Skin epidermis (tissue), 12 donors: ENCODE measurements at regions not wholly inside any gene's neighbourhood (a gene's known extent, or its start where the extent isn't known, plus 50 kb on each side); places are given as distances from the start of the nearest gene placed in this dataset.
"Not testable (repeated sequence)": the region's sequence is repeated elsewhere in the genome, so short reads cannot be mapped to it uniquely, and the experiment has no call there.

ENCODE experiments used
- H3K27ac ChIP-seq, 21 experiments: fragments of 200-600 bp; sonication (generic) in 11 of 21; one replicate each; pipeline ENCODE4 v1.5.0; 2020; ENCODE audit warnings: mild to moderate bottlenecking in 3 of 21, inconsistent platforms in 2 of 21, moderate library complexity in 2 of 21
- H3K4me3 ChIP-seq, 7 experiments: fragments of 200-600 bp; sonication (generic) in 2 of 7; one replicate each; pipeline ENCODE4 v1.5.0; 2020; ENCODE audit warnings: inconsistent platforms in 2 of 7, mild to moderate bottlenecking in 2 of 7, moderate library complexity in 1 of 7

- Histone ChIP-seq H3K4me3 (no peak overlapping the region), H3K27ac (peak overlapping the region in 1 of 21 experiments; percentile 3)
These were observed 156.5 kb upstream of the SPRY2 start for GRCh38 chr13:80497439-80497838.

GRCh38 chr13:80496721-80497397 lies 155.9 kb upstream of the SPRY2 start:
- H3K27ac ChIP-seq: peak overlapping the region in 1 of 21 experiments; percentile 3

GRCh38 chr13:80490491-80490943 lies 149.6 kb upstream of the SPRY2 start:
- H3K4me3 ChIP-seq, H3K27ac ChIP-seq: not testable (repeated sequence)

More at GRCh38 chr13:80496721-80497397, 155.9 kb upstream of the SPRY2 start:
- H3K4me3 ChIP-seq: no peak overlapping the region

GRCh38 chr13:80486402-80486801 lies 145.5 kb upstream of the SPRY2 start:
- Histone ChIP-seq H3K27ac (no peak overlapping the region), H3K4me3 (no peak overlapping the region)

- H3K4me3 ChIP-seq: no peak overlapping the region
- no peak overlapping the region for H3K27ac ChIP-seq
These were observed 142.2 kb upstream of the SPRY2 start for GRCh38 chr13:80483157-80483556.

GRCh38 chr13:80481588-80481987 lies 140.7 kb upstream of the SPRY2 start:
- H3K4me3 ChIP-seq: no peak overlapping the region
- H3K27ac ChIP-seq: no peak overlapping the region

GRCh38 chr13:80477661-80478443 lies 136.9 kb upstream of the SPRY2 start:
- Histone ChIP-seq H3K4me3 (no peak overlapping the region), H3K27ac (no peak overlapping the region)

GRCh38 chr13:80476953-80477352 lies 136.0 kb upstream of the SPRY2 start:
- H3K27ac ChIP-seq: no peak overlapping the region
- no peak overlapping the region for H3K4me3 ChIP-seq

GRCh38 chr13:80475718-80476117 lies 134.8 kb upstream of the SPRY2 start:
- no peak overlapping the region for H3K27ac ChIP-seq
- H3K4me3 ChIP-seq: no peak overlapping the region

GRCh38 chr13:80473695-80474094 lies 132.8 kb upstream of the SPRY2 start:
- Histone ChIP-seq H3K4me3 (no peak overlapping the region), H3K27ac (no peak overlapping the region)

- no peak overlapping the region for H3K4me3 ChIP-seq
- peak overlapping the region in 7 of 21 experiments; percentile 34 to 75 (median 58) for H3K27ac ChIP-seq
These were observed 129.0 kb upstream of the SPRY2 start for GRCh38 chr13:80469853-80470381.

- H3K4me3 ChIP-seq: no peak overlapping the region
- peak overlapping the region in 11 of 21 experiments; percentile 8 to 71 (median 42) for H3K27ac ChIP-seq
These were observed 128.4 kb upstream of the SPRY2 start for GRCh38 chr13:80469105-80469852.

- H3K27ac ChIP-seq: no peak overlapping the region
- H3K4me3 ChIP-seq: no peak overlapping the region
These were observed 124.4 kb upstream of the SPRY2 start for GRCh38 chr13:80465321-80465720.

GRCh38 chr13:80463673-80464352 lies 122.9 kb upstream of the SPRY2 start:
- no peak overlapping the region for H3K27ac ChIP-seq
- no peak overlapping the region for H3K4me3 ChIP-seq

GRCh38 chr13:80462567-80462966 lies 121.6 kb upstream of the SPRY2 start:
- Histone ChIP-seq H3K27ac (no peak overlapping the region), H3K4me3 (no peak overlapping the region)

GRCh38 chr13:80462037-80462436 lies 121.1 kb upstream of the SPRY2 start:
- H3K4me3 ChIP-seq: no peak overlapping the region
- no peak overlapping the region for H3K27ac ChIP-seq

GRCh38 chr13:80458543-80458942 lies 117.6 kb upstream of the SPRY2 start:
- Histone ChIP-seq H3K4me3 (no peak overlapping the region), H3K27ac (no peak overlapping the region)

- no peak overlapping the region for H3K27ac ChIP-seq
- no peak overlapping the region for H3K4me3 ChIP-seq
These were observed 113.3 kb upstream of the SPRY2 start for GRCh38 chr13:80454245-80454644.

GRCh38 chr13:80452279-80452678 lies 111.4 kb upstream of the SPRY2 start:
- Histone ChIP-seq H3K27ac (no peak overlapping the region), H3K4me3 (no peak overlapping the region)

GRCh38 chr13:80451641-80452040 lies 110.7 kb upstream of the SPRY2 start:
- H3K4me3 ChIP-seq: no peak overlapping the region

More at GRCh38 chr13:80451641-80452040, 110.7 kb upstream of the SPRY2 start:
- H3K27ac ChIP-seq: no peak overlapping the region
